Neural cell (in vitro differentiated cells): ENCODE measurements at regions not wholly inside any gene's neighbourhood (a gene's known extent, or its start where the extent isn't known, plus 50 kb on each side); places are given as distances from the start of the nearest gene placed in this dataset.

Source experiments
- H2AFZ ChIP-seq: fragments of 200-600, 300-800 bp; sonication (generic), shearing (Covaris generic); 2 replicates; pipeline ENCODE4 v1.6.0; 2014; ENCODE audit warnings: low read depth, mild to moderate bottlenecking, antibody characterized with exemption, low read length, moderate library complexity
- H3F3A ChIP-seq: fragments of 200-600 bp; shearing (Covaris generic); 2 replicates; pipeline ENCODE4 v1.6.1; 2016; ENCODE audit warnings: mild to moderate bottlenecking, moderate library complexity, mixed read lengths, antibody characterized with exemption, low read length; ENCODE audit not compliant: insufficient read depth, poor library complexity, severe bottlenecking
- H3K27ac ChIP-seq: fragments of 200-600, 300-800 bp; sonication (generic), shearing (Covaris generic); 2 replicates; pipeline ENCODE4 v1.5.1; 2014; ENCODE audit warnings: mild to moderate bottlenecking, low read length, moderate library complexity
- H3K27me3 ChIP-seq: fragments of 300-800, 200-600 bp; sonication (generic), shearing (Covaris generic); 2 replicates; pipeline ENCODE4 v1.6.0; 2014; ENCODE audit warnings: mild to moderate bottlenecking, low read depth, low read length, moderate library complexity; ENCODE audit not compliant: insufficient read depth
- H3K36me3 ChIP-seq: fragments of 300-800, 200-600 bp; sonication (generic), shearing (Covaris generic); 2 replicates; pipeline ENCODE4 v1.5.1; 2014; ENCODE audit warnings: mild to moderate bottlenecking, antibody characterized with exemption, low read length, moderate library complexity; ENCODE audit not compliant: insufficient read depth
- H3K4me2 ChIP-seq: fragments of 300-800, 200-600 bp; sonication (generic), shearing (Covaris generic); 2 replicates; pipeline ENCODE4 v1.6.0; 2014; ENCODE audit warnings: mild to moderate bottlenecking, low read length
- H3K4me3 ChIP-seq: fragments of 300-800, 200-600 bp; sonication (generic), shearing (Covaris generic); 2 replicates; pipeline ENCODE4 v1.5.1; 2014; ENCODE audit warnings: mild to moderate bottlenecking, low read length, moderate library complexity
- H3K79me2 ChIP-seq: fragments of 200-600 bp; shearing (Covaris generic); replicated peaks from 2 replicates; pipeline ENCODE4 v1.6.0; 2014; ENCODE audit warnings: mild to moderate bottlenecking, low read length, moderate library complexity; ENCODE audit not compliant: insufficient read depth
- H3K9ac ChIP-seq: fragments of 300-800, 200-600 bp; sonication (generic), shearing (Covaris generic); 2 replicates; pipeline ENCODE4 v1.6.1; 2016; ENCODE audit warnings: mild to moderate bottlenecking, low read length, mixed read lengths
- H3K9me2 ChIP-seq: fragments of 200-600 bp; shearing (Covaris generic); 2 replicates; pipeline ENCODE4 v1.6.1; 2016; ENCODE audit warnings: mild to moderate bottlenecking, low read length, mixed read lengths; ENCODE audit not compliant: insufficient read depth
- H3K9me3 ChIP-seq: fragments of 200-600, 300-800 bp; sonication (generic), shearing (Covaris generic); 2 replicates; pipeline ENCODE4 v1.6.1; 2016; ENCODE audit warnings: mild to moderate bottlenecking, mixed run types, low read length, moderate library complexity, mixed read lengths
- H4K20me1 ChIP-seq: fragments of 200-600 bp; shearing (Covaris generic); 2 replicates; pipeline ENCODE4 v1.6.1; 2016; ENCODE audit warnings: mild to moderate bottlenecking, mixed run types; ENCODE audit not compliant: insufficient read depth
- EP300 ChIP-seq: fragments of 450-650 bp; conservative IDR thresholded peaks from 2 replicates; pipeline ENCODE4 v1.6.1; 2014; ENCODE audit warnings: antibody characterized with exemption, mild to moderate bottlenecking, moderate library complexity; ENCODE audit not compliant: poor library complexity, severe bottlenecking
- EZH2 ChIP-seq: fragments of 200-600, 300-800 bp; shearing (Covaris generic), sonication (generic); IDR thresholded peaks from 2 replicates; pipeline ENCODE4 v1.6.1; 2014; ENCODE audit warnings: antibody characterized with exemption, low read length, borderline replicate concordance, mild to moderate bottlenecking; ENCODE audit not compliant: insufficient read depth, poor library complexity, severe bottlenecking
- MXI1 ChIP-seq: fragments of 450-650 bp; conservative IDR thresholded peaks from 2 replicates; pipeline ENCODE4 v1.6.1; 2014; ENCODE audit warnings: antibody characterized with exemption, mild to moderate bottlenecking; ENCODE audit not compliant: poor library complexity, severe bottlenecking
- POLR2AphosphoS5 ChIP-seq: IDR thresholded peaks from 2 replicates; pipeline ENCODE4 v1.6.1; 2012
- RAD21 ChIP-seq: fragments of 450-650 bp; conservative IDR thresholded peaks from 2 replicates; pipeline ENCODE4 v1.6.1; 2014; ENCODE audit warnings: antibody characterized with exemption, mild to moderate bottlenecking, moderate library complexity
- SMC3 ChIP-seq: fragments of 450-650 bp; conservative IDR thresholded peaks from 2 replicates; pipeline ENCODE4 v1.6.1; 2014; ENCODE audit warnings: antibody characterized with exemption, mild to moderate bottlenecking, moderate library complexity; ENCODE audit not compliant: poor library complexity
- TAF1 ChIP-seq: IDR thresholded peaks from 2 replicates; pipeline ENCODE4 v1.6.1; 2012; ENCODE audit warnings: low read depth
- TF ChIP-seq, protein P1 (sequence below): fragments of 450-650 bp; IDR thresholded peaks from 2 replicates; pipeline ENCODE4 v1.5.1; 2014; ENCODE audit warnings: antibody characterized with exemption, mild to moderate bottlenecking, moderate library complexity; ENCODE audit not compliant: poor library complexity, severe bottlenecking
- TF ChIP-seq, protein P2 (sequence below): IDR thresholded peaks from 2 replicates; pipeline ENCODE4 v1.6.1; 2012; ENCODE audit warnings: borderline replicate concordance

DNA sequence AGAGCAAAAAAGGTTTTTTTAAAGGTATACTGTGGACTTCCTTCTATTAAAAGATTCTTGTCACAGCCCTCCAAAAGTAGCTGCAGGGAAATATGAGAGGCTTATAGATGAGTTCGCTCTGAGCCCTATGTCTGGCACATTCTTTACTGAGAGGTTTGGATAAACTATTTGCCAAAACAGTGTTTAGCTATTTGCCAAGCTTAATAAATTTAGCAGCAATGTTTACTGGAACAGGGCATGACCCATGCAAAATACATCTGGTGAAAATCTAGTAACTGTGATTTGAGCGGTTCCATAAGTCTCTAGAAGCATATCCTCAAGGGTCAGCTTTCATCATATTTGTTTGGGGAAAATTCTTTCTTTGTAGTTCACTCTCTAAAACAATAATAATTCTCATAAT, 1696.7 kb upstream of the PIK3C3 start:
- no peaks in the 10 kb centered on the region for H3K27me3 ChIP-seq
- H3K9me2 ChIP-seq: no peaks in the 10 kb centered on the region
- no peaks in the 10 kb centered on the region for H3K36me3 ChIP-seq
- no peaks in the 10 kb centered on the region for H3K79me2 ChIP-seq
- H3K4me2 ChIP-seq: no peak overlapping the region
- no peak overlapping the region for H3K27ac ChIP-seq
- TF ChIP-seq RAD21 (no peak), TAF1 (no peak), SMC3 (no peak), POLR2AphosphoS5 (no peak), EP300 (no peak), EZH2 (no peak), MXI1 (no peak)
- TF ChIP-seq, protein P1, sequence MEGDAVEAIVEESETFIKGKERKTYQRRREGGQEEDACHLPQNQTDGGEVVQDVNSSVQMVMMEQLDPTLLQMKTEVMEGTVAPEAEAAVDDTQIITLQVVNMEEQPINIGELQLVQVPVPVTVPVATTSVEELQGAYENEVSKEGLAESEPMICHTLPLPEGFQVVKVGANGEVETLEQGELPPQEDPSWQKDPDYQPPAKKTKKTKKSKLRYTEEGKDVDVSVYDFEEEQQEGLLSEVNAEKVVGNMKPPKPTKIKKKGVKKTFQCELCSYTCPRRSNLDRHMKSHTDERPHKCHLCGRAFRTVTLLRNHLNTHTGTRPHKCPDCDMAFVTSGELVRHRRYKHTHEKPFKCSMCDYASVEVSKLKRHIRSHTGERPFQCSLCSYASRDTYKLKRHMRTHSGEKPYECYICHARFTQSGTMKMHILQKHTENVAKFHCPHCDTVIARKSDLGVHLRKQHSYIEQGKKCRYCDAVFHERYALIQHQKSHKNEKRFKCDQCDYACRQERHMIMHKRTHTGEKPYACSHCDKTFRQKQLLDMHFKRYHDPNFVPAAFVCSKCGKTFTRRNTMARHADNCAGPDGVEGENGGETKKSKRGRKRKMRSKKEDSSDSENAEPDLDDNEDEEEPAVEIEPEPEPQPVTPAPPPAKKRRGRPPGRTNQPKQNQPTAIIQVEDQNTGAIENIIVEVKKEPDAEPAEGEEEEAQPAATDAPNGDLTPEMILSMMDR: no peak
- TF ChIP-seq, protein P2, sequence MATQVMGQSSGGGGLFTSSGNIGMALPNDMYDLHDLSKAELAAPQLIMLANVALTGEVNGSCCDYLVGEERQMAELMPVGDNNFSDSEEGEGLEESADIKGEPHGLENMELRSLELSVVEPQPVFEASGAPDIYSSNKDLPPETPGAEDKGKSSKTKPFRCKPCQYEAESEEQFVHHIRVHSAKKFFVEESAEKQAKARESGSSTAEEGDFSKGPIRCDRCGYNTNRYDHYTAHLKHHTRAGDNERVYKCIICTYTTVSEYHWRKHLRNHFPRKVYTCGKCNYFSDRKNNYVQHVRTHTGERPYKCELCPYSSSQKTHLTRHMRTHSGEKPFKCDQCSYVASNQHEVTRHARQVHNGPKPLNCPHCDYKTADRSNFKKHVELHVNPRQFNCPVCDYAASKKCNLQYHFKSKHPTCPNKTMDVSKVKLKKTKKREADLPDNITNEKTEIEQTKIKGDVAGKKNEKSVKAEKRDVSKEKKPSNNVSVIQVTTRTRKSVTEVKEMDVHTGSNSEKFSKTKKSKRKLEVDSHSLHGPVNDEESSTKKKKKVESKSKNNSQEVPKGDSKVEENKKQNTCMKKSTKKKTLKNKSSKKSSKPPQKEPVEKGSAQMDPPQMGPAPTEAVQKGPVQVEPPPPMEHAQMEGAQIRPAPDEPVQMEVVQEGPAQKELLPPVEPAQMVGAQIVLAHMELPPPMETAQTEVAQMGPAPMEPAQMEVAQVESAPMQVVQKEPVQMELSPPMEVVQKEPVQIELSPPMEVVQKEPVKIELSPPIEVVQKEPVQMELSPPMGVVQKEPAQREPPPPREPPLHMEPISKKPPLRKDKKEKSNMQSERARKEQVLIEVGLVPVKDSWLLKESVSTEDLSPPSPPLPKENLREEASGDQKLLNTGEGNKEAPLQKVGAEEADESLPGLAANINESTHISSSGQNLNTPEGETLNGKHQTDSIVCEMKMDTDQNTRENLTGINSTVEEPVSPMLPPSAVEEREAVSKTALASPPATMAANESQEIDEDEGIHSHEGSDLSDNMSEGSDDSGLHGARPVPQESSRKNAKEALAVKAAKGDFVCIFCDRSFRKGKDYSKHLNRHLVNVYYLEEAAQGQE: no peak
- no peak overlapping the region for H3K9ac ChIP-seq
- H2AFZ ChIP-seq: no peak overlapping the region
- H3K4me3 ChIP-seq: no peak overlapping the region
- H3F3A ChIP-seq: no peaks in the 10 kb centered on the region
- H4K20me1 ChIP-seq: no peaks in the 10 kb centered on the region
- H3K9me3 ChIP-seq: no peaks in the 10 kb centered on the region

DNA sequence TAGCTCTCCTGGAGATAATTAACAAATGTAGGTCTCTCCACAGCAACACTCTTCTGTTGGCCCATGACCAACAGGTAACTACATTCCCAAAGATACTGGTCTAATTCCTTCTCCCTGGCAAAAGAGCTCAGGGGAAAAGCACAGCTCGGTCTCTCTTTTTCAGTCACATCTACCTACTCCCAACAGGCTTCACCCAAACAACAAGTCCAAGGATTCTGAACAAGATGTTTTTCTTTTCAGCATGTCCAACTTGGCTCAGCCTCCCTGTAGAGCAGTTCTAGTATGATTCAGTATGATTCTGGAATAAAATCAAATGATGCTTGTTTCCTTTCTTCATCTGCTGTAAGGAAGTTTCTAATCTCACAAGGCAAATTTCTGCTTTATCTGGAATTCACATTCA, 1704.8 kb upstream of the PIK3C3 start:
- H3F3A ChIP-seq: no peaks in the 10 kb centered on the region
- H2AFZ ChIP-seq: no peak overlapping the region
- H3K79me2 ChIP-seq: no peaks in the 10 kb centered on the region
- H3K4me3 ChIP-seq: no peak overlapping the region
- no peaks in the 10 kb centered on the region for H3K36me3 ChIP-seq
- H3K27me3 ChIP-seq: no peaks in the 10 kb centered on the region
- H3K27ac ChIP-seq: no peak overlapping the region
- H3K9me2 ChIP-seq: no peaks in the 10 kb centered on the region
- H3K9ac ChIP-seq: no peak overlapping the region
- no peak overlapping the region for H3K4me2 ChIP-seq
- H4K20me1 ChIP-seq: no peaks in the 10 kb centered on the region
- H3K9me3 ChIP-seq: no peaks in the 10 kb centered on the region
- TF ChIP-seq RAD21 (no peak), POLR2AphosphoS5 (no peak), MXI1 (no peak), EZH2 (no peak), TAF1 (no peak), EP300 (no peak), SMC3 (no peak)
- TF ChIP-seq, protein P2: no peak
- TF ChIP-seq, protein P1: no peak
